ENCODE measurements at regions not wholly inside any gene's neighbourhood (a gene's known extent, or its start where the extent isn't known, plus 50 kb on each side); places are given as distances from the start of the nearest gene placed in this dataset.

DNA sequence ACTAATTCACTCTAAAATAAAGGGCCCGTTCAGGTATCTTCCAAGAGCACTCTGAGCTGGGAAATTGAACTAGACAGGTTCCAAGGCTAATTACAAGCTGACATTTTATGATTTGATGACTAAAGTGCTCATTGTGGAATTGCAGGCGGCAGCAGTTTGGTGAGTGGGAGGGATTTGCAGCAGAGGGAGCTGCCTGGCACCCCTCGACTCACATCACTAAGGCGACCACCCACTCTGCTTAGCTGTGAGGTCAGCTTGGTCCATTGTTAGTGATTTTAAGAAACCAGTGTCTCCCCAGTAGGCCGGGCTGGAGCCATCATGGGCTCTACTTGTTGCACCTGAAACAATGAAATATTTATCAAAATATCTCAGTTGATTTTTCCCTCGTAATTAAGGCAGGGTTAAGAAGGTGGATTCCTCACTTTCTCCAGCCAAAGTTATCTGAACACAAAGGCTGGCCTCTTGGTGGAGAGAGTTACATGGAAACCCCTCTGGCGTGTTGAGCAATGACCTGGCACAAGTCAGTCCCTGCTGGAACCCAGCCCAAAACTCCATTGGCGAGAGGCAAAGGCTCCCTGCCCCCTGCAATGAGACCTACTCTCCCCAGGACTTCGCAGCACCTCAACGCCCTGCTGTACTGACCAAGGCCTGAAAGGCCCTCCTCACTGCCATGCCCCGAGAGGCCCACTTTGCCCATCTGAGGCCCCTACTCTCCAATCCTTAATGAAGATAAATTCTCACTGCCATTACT lies 65.0 kb upstream of the ATP2B2 start:
- no peaks in the 10 kb centered on the region for H3K36me3 ChIP-seq (ENCODE audit: insufficient read depth, low read length, poor library complexity, severe bottlenecking)
- intact Hi-C loops (cut with micrococcal nuclease; ENCODE audit: unreplicated experiment), result no loop called here
- peaks cover 17% of the 10 kb centered on the region for H3K27me3 ChIP-seq (replicated peaks; ENCODE audit: insufficient read depth, low read depth, low read length, poor library complexity)
- no peak overlapping the region for H3K4me3 ChIP-seq (ENCODE audit: low read depth, low read length, poor library complexity, severe bottlenecking)
- H3K9me3 ChIP-seq (ENCODE audit: low read depth, low read length, poor library complexity, severe bottlenecking), result no peaks in the 10 kb centered on the region
- no peaks in the 10 kb centered on the region for H3K4me1 ChIP-seq (ENCODE audit: insufficient read depth, low read length, poor library complexity, severe bottlenecking)
- H3K27ac ChIP-seq (ENCODE audit: low read depth, low read length, poor library complexity, severe bottlenecking), result no peak overlapping the region
- ChIA-PET CTCF (no interaction called here), POLR2A (ENCODE audit: low non-redundant PET) (no interaction called here)
- TF ChIP-seq, protein P1, sequence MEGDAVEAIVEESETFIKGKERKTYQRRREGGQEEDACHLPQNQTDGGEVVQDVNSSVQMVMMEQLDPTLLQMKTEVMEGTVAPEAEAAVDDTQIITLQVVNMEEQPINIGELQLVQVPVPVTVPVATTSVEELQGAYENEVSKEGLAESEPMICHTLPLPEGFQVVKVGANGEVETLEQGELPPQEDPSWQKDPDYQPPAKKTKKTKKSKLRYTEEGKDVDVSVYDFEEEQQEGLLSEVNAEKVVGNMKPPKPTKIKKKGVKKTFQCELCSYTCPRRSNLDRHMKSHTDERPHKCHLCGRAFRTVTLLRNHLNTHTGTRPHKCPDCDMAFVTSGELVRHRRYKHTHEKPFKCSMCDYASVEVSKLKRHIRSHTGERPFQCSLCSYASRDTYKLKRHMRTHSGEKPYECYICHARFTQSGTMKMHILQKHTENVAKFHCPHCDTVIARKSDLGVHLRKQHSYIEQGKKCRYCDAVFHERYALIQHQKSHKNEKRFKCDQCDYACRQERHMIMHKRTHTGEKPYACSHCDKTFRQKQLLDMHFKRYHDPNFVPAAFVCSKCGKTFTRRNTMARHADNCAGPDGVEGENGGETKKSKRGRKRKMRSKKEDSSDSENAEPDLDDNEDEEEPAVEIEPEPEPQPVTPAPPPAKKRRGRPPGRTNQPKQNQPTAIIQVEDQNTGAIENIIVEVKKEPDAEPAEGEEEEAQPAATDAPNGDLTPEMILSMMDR (conservative IDR thresholded peaks at IDR 0.05; ENCODE audit: low read depth, low read length), result no peak
- TF ChIP-seq EZH2 (IDR thresholded peaks at IDR 0.05; ENCODE audit: borderline replicate concordance, low read depth, low read length, poor library complexity, severe bottlenecking), result no peak
- no peak for DNase-seq (ENCODE audit: low spot score)
- BruUV-seq (replicated peaks), result no TSS peak

DNA sequence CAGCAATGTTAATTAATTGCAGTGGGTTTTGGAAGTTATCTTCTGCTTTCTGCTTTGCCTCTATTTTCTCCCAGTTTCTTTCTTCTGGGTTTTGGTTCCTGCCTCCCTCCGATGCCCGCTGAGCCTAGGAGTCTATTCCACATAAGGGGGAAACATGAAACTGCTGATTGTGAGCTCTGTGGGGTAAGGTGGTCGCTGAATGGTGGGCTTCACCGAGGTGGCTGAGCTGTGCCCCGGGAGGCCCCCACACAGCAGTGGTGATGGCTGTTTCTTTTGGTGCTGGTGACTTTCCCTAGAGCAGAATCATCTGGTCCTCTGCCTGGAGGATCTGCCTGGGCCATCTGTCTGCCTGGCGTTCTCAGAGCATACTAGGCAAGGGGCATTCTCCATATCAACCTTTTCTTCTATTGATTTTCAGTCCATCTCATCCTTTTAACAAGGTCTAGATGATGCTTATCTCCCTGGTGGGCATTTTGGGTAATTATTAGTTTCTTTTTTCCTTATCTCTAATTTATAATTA lies 68.8 kb upstream of the ATP2B2 start:
- BruUV-seq (replicated peaks), result no TSS peak
- CTCF ChIA-PET, result no interaction called here
- POLR2A ChIA-PET (ENCODE audit: low non-redundant PET), result no interaction called here

DNA sequence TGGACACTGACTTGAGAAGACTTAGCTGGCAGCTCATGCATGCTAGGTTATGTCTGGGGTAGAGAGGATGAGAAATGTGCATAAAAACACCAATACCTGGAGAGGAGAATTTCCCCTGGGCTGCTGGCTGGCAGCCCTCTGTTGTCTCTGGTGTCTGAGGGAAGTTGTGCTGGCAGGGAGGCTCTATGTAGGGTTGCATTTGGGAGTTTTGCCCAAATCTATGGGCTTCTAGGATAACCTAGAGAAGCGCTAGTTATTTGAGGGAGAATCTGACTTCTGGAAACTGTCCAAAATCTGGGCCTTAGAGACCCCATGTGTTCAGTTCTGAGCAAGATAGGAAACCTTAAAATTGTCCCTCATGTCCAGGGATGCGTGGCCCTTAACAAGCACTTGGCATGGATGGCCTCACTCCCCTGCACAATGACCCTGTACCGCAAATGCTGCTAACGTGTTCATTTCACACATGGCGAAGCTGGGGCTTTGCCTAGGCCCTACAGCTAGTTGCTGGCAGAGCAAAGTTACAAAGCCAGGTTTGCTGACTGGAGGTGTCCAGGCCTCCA lies 70.3 kb upstream of the ATP2B2 start:
- POLR2A ChIA-PET (ENCODE audit: low non-redundant PET), result no interaction called here
- Histone ChIP-seq H3K9me3 (ENCODE audit: low read depth, low read length, poor library complexity, severe bottlenecking) (no peaks in the 10 kb centered on the region), H3K27me3 (replicated peaks; ENCODE audit: insufficient read depth, low read depth, low read length, poor library complexity) (peaks cover 3% of the 10 kb centered on the region), H3K4me1 (ENCODE audit: insufficient read depth, low read length, poor library complexity, severe bottlenecking) (no peaks in the 10 kb centered on the region), H3K36me3 (ENCODE audit: insufficient read depth, low read length, poor library complexity, severe bottlenecking) (no peaks in the 10 kb centered on the region), H3K27ac (ENCODE audit: low read depth, low read length, poor library complexity, severe bottlenecking) (no peak overlapping the region), H3K4me3 (ENCODE audit: low read depth, low read length, poor library complexity, severe bottlenecking) (no peak overlapping the region)
- CTCF ChIA-PET, result no interaction called here
- BruUV-seq (replicated peaks), result no TSS peak
- DNase-seq (ENCODE audit: low spot score), result no peak
- no peak for TF ChIP-seq EZH2 (IDR thresholded peaks at IDR 0.05; ENCODE audit: borderline replicate concordance, low read depth, low read length, poor library complexity, severe bottlenecking)
- TF ChIP-seq, protein P1 (conservative IDR thresholded peaks at IDR 0.05; ENCODE audit: low read depth, low read length), result no peak
- intact Hi-C loops (cut with micrococcal nuclease; ENCODE audit: unreplicated experiment), result no loop called here

More for the DNA sequence above, 68.8 kb upstream of the ATP2B2 start:
- intact Hi-C loops (cut with micrococcal nuclease; ENCODE audit: unreplicated experiment), result no loop called here
- Histone ChIP-seq H3K9me3 (ENCODE audit: low read depth, low read length, poor library complexity, severe bottlenecking) (no peaks in the 10 kb centered on the region), H3K27me3 (replicated peaks; ENCODE audit: insufficient read depth, low read depth, low read length, poor library complexity) (peaks cover 5% of the 10 kb centered on the region), H3K4me3 (ENCODE audit: low read depth, low read length, poor library complexity, severe bottlenecking) (no peak overlapping the region), H3K36me3 (ENCODE audit: insufficient read depth, low read length, poor library complexity, severe bottlenecking) (no peaks in the 10 kb centered on the region), H3K4me1 (ENCODE audit: insufficient read depth, low read length, poor library complexity, severe bottlenecking) (no peaks in the 10 kb centered on the region), H3K27ac (ENCODE audit: low read depth, low read length, poor library complexity, severe bottlenecking) (no peak overlapping the region)
- DNase-seq (ENCODE audit: low spot score), result no peak
- TF ChIP-seq EZH2 (IDR thresholded peaks at IDR 0.05; ENCODE audit: borderline replicate concordance, low read depth, low read length, poor library complexity, severe bottlenecking), result no peak
- TF ChIP-seq, protein P1 (conservative IDR thresholded peaks at IDR 0.05; ENCODE audit: low read depth, low read length), result no peak

All from A673 (cell line).